ENCODE measurements at regions not wholly inside any gene's neighbourhood (a gene's known extent, or its start where the extent isn't known, plus 50 kb on each side); places are given as distances from the start of the nearest gene placed in this dataset.
"Not testable (repeated sequence)": the region's sequence is repeated elsewhere in the genome, so short reads cannot be mapped to it uniquely, and the experiment has no call there.

DNA sequence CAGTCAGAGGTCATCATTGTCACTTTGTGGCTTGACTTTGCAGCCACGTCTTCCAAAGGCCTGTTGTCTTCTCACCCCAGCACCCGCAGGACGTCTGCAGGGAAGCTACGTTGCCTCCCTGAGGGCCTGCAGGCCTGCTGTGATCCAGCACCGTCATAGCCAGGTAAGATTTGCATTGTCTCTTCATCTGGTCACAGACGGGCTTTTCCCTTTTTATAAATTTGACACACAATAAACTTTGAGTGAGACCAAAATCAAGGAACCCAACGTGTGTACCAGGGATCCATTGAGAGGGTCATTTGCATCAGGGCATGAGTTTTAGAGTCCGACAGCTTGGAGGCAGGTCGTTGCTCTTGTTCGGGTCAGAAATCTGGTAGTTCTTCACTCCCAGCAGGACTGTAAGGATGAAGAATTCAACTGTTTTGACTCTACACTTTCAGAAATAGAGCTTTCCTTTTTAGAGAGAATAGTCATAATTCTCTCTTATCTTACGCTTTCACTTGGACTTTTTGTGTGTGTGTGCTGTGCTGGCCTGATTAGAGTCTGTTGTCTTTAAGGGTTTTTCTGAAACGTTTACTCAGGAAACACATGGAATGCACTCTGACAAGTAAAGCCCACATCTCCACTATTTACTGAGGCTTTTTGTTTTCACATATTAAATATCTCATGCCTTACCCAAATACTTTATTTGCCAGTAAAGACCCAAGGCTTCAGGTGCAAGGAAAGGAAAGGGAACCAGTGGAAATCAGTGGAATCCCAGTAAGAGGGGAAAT lies 177.2 kb upstream of the TAB2 start:
- no peak overlapping the region for H3K27ac ChIP-seq (ENCODE audit: low read depth, low read length)
- H3K9me3 ChIP-seq (ENCODE audit: low read depth, low read length) = no peaks in the 10 kb centered on the region
- no peak overlapping the region for H3K4me2 ChIP-seq (ENCODE audit: insufficient read depth, low read length)
- no peak overlapping the region for H3K4me3 ChIP-seq (ENCODE audit: insufficient read depth, low read length)
- H3K36me3 ChIP-seq (ENCODE audit: insufficient read depth, low read length) = no peaks in the 10 kb centered on the region
- TF ChIP-seq, protein P1, sequence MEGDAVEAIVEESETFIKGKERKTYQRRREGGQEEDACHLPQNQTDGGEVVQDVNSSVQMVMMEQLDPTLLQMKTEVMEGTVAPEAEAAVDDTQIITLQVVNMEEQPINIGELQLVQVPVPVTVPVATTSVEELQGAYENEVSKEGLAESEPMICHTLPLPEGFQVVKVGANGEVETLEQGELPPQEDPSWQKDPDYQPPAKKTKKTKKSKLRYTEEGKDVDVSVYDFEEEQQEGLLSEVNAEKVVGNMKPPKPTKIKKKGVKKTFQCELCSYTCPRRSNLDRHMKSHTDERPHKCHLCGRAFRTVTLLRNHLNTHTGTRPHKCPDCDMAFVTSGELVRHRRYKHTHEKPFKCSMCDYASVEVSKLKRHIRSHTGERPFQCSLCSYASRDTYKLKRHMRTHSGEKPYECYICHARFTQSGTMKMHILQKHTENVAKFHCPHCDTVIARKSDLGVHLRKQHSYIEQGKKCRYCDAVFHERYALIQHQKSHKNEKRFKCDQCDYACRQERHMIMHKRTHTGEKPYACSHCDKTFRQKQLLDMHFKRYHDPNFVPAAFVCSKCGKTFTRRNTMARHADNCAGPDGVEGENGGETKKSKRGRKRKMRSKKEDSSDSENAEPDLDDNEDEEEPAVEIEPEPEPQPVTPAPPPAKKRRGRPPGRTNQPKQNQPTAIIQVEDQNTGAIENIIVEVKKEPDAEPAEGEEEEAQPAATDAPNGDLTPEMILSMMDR (IDR thresholded peaks at IDR 0.05; ENCODE audit: extremely low read depth, low read depth, low read length) = no peak
- H4K20me1 ChIP-seq (ENCODE audit: insufficient read depth, low read length) = no peaks in the 10 kb centered on the region
- no peak overlapping the region for H2AFZ ChIP-seq (ENCODE audit: low read length)
- DNase-seq (ENCODE audit: insufficient read length, low spot score, missing footprints) = no peak
- no peaks in the 10 kb centered on the region for H3K4me1 ChIP-seq (ENCODE audit: insufficient read depth, low read length)
- no peaks in the 10 kb centered on the region for H3K79me2 ChIP-seq (ENCODE audit: insufficient read depth, low read length)
- peaks cover 5% of the 10 kb centered on the region for H3K27me3 ChIP-seq (ENCODE audit: insufficient read depth, low read length)

DNA sequence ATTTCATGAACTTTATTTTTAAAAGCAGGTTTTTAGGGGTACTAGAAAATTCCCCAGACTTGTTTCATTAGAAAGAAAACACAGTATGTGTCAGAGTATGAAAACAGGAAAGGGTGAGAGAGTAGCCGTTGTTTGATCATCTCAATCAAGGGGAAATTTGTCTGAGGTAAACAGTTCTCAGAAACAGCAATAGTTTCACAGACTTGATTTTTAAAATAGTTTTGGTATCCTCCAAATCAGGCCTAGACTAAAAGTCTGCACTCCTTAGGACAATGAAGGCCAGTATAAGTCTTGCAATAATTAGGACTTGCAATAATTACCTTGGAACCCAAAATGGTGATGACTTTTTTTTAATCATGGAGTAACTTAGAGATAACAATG lies 176.6 kb upstream of the TAB2 start:
- DNase-seq (ENCODE audit: insufficient read length, low spot score, missing footprints) = no peak
- H3K9me3 ChIP-seq (ENCODE audit: low read depth, low read length) = no peaks in the 10 kb centered on the region
- no peak overlapping the region for H3K27ac ChIP-seq (ENCODE audit: low read depth, low read length)
- H3K27me3 ChIP-seq (ENCODE audit: insufficient read depth, low read length) = peaks cover 5% of the 10 kb centered on the region
- H3K4me3 ChIP-seq (ENCODE audit: insufficient read depth, low read length) = no peak overlapping the region
- H3K4me1 ChIP-seq (ENCODE audit: insufficient read depth, low read length) = no peaks in the 10 kb centered on the region
- H2AFZ ChIP-seq (ENCODE audit: low read length) = peak overlapping the region; percentile 10
- H4K20me1 ChIP-seq (ENCODE audit: insufficient read depth, low read length) = no peaks in the 10 kb centered on the region
- H3K79me2 ChIP-seq (ENCODE audit: insufficient read depth, low read length) = no peaks in the 10 kb centered on the region
- TF ChIP-seq, protein P1 (IDR thresholded peaks at IDR 0.05; ENCODE audit: extremely low read depth, low read depth, low read length) = no peak
- H3K36me3 ChIP-seq (ENCODE audit: insufficient read depth, low read length) = no peaks in the 10 kb centered on the region
- H3K4me2 ChIP-seq (ENCODE audit: insufficient read depth, low read length) = no peak overlapping the region

DNA sequence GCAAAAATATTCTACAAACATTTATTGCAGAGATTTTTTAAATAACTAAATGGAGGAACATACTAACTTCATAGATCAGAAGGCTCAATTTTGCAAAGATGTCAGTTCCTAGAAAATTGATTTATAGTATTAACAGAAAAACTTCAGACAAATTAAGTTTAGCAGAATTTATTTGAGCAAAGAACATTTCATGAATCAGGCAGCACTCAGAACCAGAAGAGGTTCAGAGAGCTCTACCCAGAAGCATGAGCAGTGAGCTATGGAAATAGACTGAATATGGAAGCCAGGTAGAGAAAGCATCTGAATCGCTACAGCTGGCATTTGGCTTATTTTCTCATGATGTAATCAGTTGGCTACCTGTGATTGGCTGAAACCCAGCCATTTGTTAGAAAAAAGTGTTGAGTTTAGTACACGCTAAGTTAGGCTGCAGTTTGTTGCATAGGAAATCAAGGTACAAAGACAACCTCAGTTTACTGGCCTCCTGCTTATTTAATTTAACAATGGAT lies 174.5 kb upstream of the TAB2 start:
- Histone ChIP-seq H4K20me1 (ENCODE audit: insufficient read depth, low read length) (no peaks in the 10 kb centered on the region), H3K27me3 (ENCODE audit: insufficient read depth, low read length) (peaks cover 5% of the 10 kb centered on the region), H3K36me3 (ENCODE audit: insufficient read depth, low read length) (no peaks in the 10 kb centered on the region), H3K79me2 (ENCODE audit: insufficient read depth, low read length) (no peaks in the 10 kb centered on the region), H2AFZ (ENCODE audit: low read length) (no peak overlapping the region), H3K4me1 (ENCODE audit: insufficient read depth, low read length) (no peaks in the 10 kb centered on the region), H3K4me2 (ENCODE audit: insufficient read depth, low read length) (no peak overlapping the region), H3K9me3 (ENCODE audit: low read depth, low read length) (no peaks in the 10 kb centered on the region), H3K27ac (ENCODE audit: low read depth, low read length) (no peak overlapping the region), H3K4me3 (ENCODE audit: insufficient read depth, low read length) (no peak overlapping the region)
- TF ChIP-seq, protein P1 (IDR thresholded peaks at IDR 0.05; ENCODE audit: extremely low read depth, low read depth, low read length) = no peak
- DNase-seq (ENCODE audit: insufficient read length, low spot score, missing footprints) = no peak

DNA sequence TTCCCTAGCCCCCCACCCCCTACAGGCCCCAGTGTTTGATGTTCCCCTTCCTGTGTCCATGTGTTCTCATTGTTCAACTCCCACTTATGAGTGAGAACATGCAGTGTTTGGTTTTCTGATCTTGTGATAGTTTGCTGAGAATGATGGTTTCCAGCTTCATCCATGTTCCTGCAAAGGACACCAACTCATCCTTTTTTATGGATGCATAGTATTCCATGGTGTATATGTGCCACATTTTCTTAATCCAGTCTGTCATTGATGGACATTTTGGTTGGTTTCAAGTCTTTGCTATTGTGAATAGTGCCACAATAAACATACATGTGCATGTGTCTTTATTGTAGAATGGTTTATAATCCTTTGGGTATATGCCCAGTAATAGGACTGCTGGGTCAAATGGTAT lies 171.7 kb upstream of the TAB2 start:
- not testable (repeated sequence) for H3K4me1 ChIP-seq (ENCODE audit: insufficient read depth, low read length); H4K20me1 ChIP-seq (ENCODE audit: insufficient read depth, low read length); H3K4me3 ChIP-seq (ENCODE audit: insufficient read depth, low read length); H3K27me3 ChIP-seq (ENCODE audit: insufficient read depth, low read length); H3K79me2 ChIP-seq (ENCODE audit: insufficient read depth, low read length); H2AFZ ChIP-seq (ENCODE audit: low read length); H3K4me2 ChIP-seq (ENCODE audit: insufficient read depth, low read length); H3K9me3 ChIP-seq (ENCODE audit: low read depth, low read length); H3K27ac ChIP-seq (ENCODE audit: low read depth, low read length); DNase-seq (ENCODE audit: insufficient read length, low spot score, missing footprints); H3K36me3 ChIP-seq (ENCODE audit: insufficient read depth, low read length)

Data from osteoblast (primary cell).